GM12891 (cell line): ENCODE measurements at regions not wholly inside any gene's neighbourhood (a gene's known extent, or its start where the extent isn't known, plus 50 kb on each side); places are given as distances from the start of the nearest gene placed in this dataset.

ENCODE experiments used
- PAX5 ChIP-seq: IDR thresholded peaks from 2 replicates; pipeline ENCODE4 v1.6.1; 2011; ENCODE audit warnings: low read length, moderate library complexity, mild to moderate bottlenecking; ENCODE audit not compliant: insufficient read depth, severe bottlenecking
- POLR2A ChIP-seq: IDR thresholded peaks from 2 replicates; pipeline ENCODE4 v1.6.1; 2011; ENCODE audit warnings: low read depth, low read length, control low read depth
- POLR2AphosphoS5 ChIP-seq: IDR thresholded peaks from 2 replicates; pipeline ENCODE4 v1.6.1; 2011; ENCODE audit warnings: low read depth, low read length, control low read depth
- POU2F2 ChIP-seq: IDR thresholded peaks from 2 replicates; pipeline ENCODE4 v1.6.1; 2011; ENCODE audit warnings: low read depth, mild to moderate bottlenecking, control low read depth, low read length, moderate library complexity
- SPI1 ChIP-seq: IDR thresholded peaks from 2 replicates; pipeline ENCODE4 v1.6.1; 2011; ENCODE audit warnings: low read depth, low read length, control low read depth
- TAF1 ChIP-seq: IDR thresholded peaks from 2 replicates; pipeline ENCODE4 v1.6.1; 2011; ENCODE audit warnings: low read depth, low read length, control low read depth

DNA sequence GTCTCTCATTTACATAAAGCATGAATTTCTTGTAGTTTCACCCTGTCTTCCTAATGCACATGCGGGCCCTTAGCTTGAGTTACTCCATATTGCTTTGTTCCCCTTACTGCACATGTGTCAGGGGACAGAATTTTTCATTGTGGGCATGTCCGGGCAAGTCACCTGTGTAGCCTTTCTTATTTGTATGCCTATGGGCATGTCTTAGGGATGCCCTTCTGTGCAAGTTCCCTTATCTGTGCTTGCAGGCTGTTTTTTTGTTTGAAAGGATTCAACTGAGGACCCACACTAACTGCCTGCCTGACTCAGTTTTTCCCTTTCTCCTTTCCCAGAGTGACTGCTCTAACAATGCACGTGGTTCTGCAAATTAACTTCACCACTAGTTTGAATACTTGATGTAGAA, 161.7 kb downstream of the YTHDC2 start:
- no peak for TF ChIP-seq POLR2AphosphoS5
- no peak for TF ChIP-seq TAF1
- TF ChIP-seq POLR2A: no peak
- no peak for TF ChIP-seq SPI1
- TF ChIP-seq PAX5: no peak
- no peak for TF ChIP-seq POU2F2
